ENCODE measurements at regions not wholly inside any gene's neighbourhood (a gene's known extent, or its start where the extent isn't known, plus 50 kb on each side); places are given as distances from the start of the nearest gene placed in this dataset.

- H3K4me1 Mint-ChIP-seq (ENCODE audit: low read depth, unreplicated experiment) = no peaks in the 10 kb centered on the region
- no peak for DNase-seq
- no peaks in the 10 kb centered on the region for H3K27me3 Mint-ChIP-seq (ENCODE audit: unreplicated experiment)
- no peak overlapping the region for H3K4me3 Mint-ChIP-seq (ENCODE audit: unreplicated experiment)
- no peaks in the 10 kb centered on the region for H3K36me3 Mint-ChIP-seq (ENCODE audit: unreplicated experiment)
- no peaks in the 10 kb centered on the region for H3K9me3 Mint-ChIP-seq (ENCODE audit: unreplicated experiment)
- no peak overlapping the region for H3K27ac Mint-ChIP-seq (ENCODE audit: unreplicated experiment)
- TF ChIP-seq CTCF (IDR thresholded peaks at IDR 0.05; ENCODE audit: partially characterized antibody, unreplicated experiment) = no peak
These were observed 480.0 kb upstream of the USP24 start for GRCh38 chr1:55695151-55695550.

GRCh38 chr1:55694310-55694801, 479.2 kb upstream of the USP24 start:
- no peak for TF ChIP-seq CTCF (IDR thresholded peaks at IDR 0.05; ENCODE audit: partially characterized antibody, unreplicated experiment)
- Mint-ChIP-seq H3K4me1 (ENCODE audit: low read depth, unreplicated experiment) (no peaks in the 10 kb centered on the region), H3K27me3 (ENCODE audit: unreplicated experiment) (no peaks in the 10 kb centered on the region), H3K9me3 (ENCODE audit: unreplicated experiment) (no peaks in the 10 kb centered on the region), H3K36me3 (ENCODE audit: unreplicated experiment) (no peaks in the 10 kb centered on the region), H3K27ac (ENCODE audit: unreplicated experiment) (no peak overlapping the region), H3K4me3 (ENCODE audit: unreplicated experiment) (no peak overlapping the region)
- DNase-seq = no peak

GRCh38 chr1:55692726-55693125, 477.6 kb upstream of the USP24 start:
- Mint-ChIP-seq H3K27ac (ENCODE audit: unreplicated experiment) (no peak overlapping the region), H3K4me3 (ENCODE audit: unreplicated experiment) (no peak overlapping the region), H3K27me3 (ENCODE audit: unreplicated experiment) (no peaks in the 10 kb centered on the region), H3K9me3 (ENCODE audit: unreplicated experiment) (no peaks in the 10 kb centered on the region), H3K36me3 (ENCODE audit: unreplicated experiment) (no peaks in the 10 kb centered on the region), H3K4me1 (ENCODE audit: low read depth, unreplicated experiment) (no peaks in the 10 kb centered on the region)
- no peak for TF ChIP-seq CTCF (IDR thresholded peaks at IDR 0.05; ENCODE audit: partially characterized antibody, unreplicated experiment)
- no peak for DNase-seq

GRCh38 chr1:55690366-55690765, 475.2 kb upstream of the USP24 start:
- Mint-ChIP-seq H3K4me3 (ENCODE audit: unreplicated experiment) (no peak overlapping the region), H3K27me3 (ENCODE audit: unreplicated experiment) (no peaks in the 10 kb centered on the region), H3K27ac (ENCODE audit: unreplicated experiment) (no peak overlapping the region), H3K9me3 (ENCODE audit: unreplicated experiment) (no peaks in the 10 kb centered on the region), H3K4me1 (ENCODE audit: low read depth, unreplicated experiment) (no peaks in the 10 kb centered on the region), H3K36me3 (ENCODE audit: unreplicated experiment) (no peaks in the 10 kb centered on the region)
- DNase-seq = no peak
- TF ChIP-seq CTCF (IDR thresholded peaks at IDR 0.05; ENCODE audit: partially characterized antibody, unreplicated experiment) = no peak

GRCh38 chr1:55689800-55690199, 474.6 kb upstream of the USP24 start:
- no peak for DNase-seq
- Mint-ChIP-seq H3K27ac (ENCODE audit: unreplicated experiment) (no peak overlapping the region), H3K27me3 (ENCODE audit: unreplicated experiment) (no peaks in the 10 kb centered on the region), H3K4me3 (ENCODE audit: unreplicated experiment) (no peak overlapping the region), H3K9me3 (ENCODE audit: unreplicated experiment) (no peaks in the 10 kb centered on the region), H3K4me1 (ENCODE audit: low read depth, unreplicated experiment) (no peaks in the 10 kb centered on the region), H3K36me3 (ENCODE audit: unreplicated experiment) (no peaks in the 10 kb centered on the region)
- TF ChIP-seq CTCF (IDR thresholded peaks at IDR 0.05; ENCODE audit: partially characterized antibody, unreplicated experiment) = no peak

Measured in glutamatergic neuron (in vitro differentiated cells).